ENCODE measurements at regions not wholly inside any gene's neighbourhood (a gene's known extent, or its start where the extent isn't known, plus 50 kb on each side); places are given as distances from the start of the nearest gene placed in this dataset.
A peak's percentile ranks its signal among the peaks of the same experiment; 100 is the strongest.

DNA sequence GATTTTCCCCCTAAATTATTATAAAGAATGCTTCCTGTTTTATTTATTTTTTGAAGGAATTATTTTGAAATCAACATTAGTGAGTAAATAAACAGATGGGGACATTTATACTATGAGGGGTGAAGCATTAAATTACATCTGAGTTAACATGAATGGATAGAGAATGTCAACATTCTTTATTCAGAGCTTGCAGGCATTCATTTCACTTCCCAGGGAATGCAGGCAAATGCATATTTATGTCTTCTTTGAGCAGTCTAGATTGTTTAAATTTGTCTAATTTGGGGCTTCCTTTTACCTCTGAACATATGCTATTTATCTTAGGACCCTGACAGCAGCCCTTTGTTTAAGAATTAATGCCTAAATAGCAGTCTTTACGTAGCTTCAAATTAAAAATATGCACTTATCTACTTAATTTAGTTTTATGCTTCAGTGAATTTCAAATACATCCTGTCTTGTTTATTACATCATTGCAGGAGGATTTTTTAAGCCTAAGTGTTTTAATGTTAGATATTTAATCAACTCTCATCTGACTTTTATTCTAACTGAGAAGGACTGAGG lies 630.5 kb upstream of the LMCD1 start:
- peaks cover 0 to 7% (median 0%) of the 10 kb centered on the region in 12 donors for H3K9me3 ChIP-seq
- H3K36me3 ChIP-seq, result no peaks in the 10 kb centered on the region
- no peak overlapping the region for H3K4me3 ChIP-seq
- ATAC-seq, result no peak
- H3K27ac ChIP-seq, result no peak overlapping the region
- 0 to 52% (median 14%) methylated on average over 1 of the region's 1 CpG for WGBS, 4 donors
- no peak for DNase-seq
- peaks cover 0 to 4% (median 0%) of the 10 kb centered on the region in 12 donors for H3K4me1 ChIP-seq
- no peak for TF ChIP-seq CTCF (IDR thresholded peaks at IDR 0.05)
- no peak for TF ChIP-seq POLR2A (IDR thresholded peaks at IDR 0.05)
- H3K27me3 ChIP-seq, result no peaks in the 10 kb centered on the region
- intact Hi-C loops (cut with DNase I), result no loop called here

- H3K4me1 ChIP-seq, result peaks cover 0 to 12% (median 0%) of the 10 kb centered on the region in 12 donors
- WGBS, 4 donors, result 82 to 91% (median 89%) methylated on average over 1 of the region's 1 CpG
- H3K36me3 ChIP-seq, result no peaks in the 10 kb centered on the region
- H3K27me3 ChIP-seq, result no peaks in the 10 kb centered on the region
- no peaks in the 10 kb centered on the region for H3K9me3 ChIP-seq
- intact Hi-C loops (cut with DNase I), result no loop called here
- DNase-seq (no peak), ATAC-seq (no peak)
- H3K27ac ChIP-seq, result no peak overlapping the region
- H3K4me3 ChIP-seq, result no peak overlapping the region
- no peak for TF ChIP-seq POLR2A (IDR thresholded peaks at IDR 0.05)
- TF ChIP-seq CTCF (IDR thresholded peaks at IDR 0.05), result no peak
Observed at GRCh38 chr3:7874116-7874515, 627.5 kb upstream of the LMCD1 start.

DNA sequence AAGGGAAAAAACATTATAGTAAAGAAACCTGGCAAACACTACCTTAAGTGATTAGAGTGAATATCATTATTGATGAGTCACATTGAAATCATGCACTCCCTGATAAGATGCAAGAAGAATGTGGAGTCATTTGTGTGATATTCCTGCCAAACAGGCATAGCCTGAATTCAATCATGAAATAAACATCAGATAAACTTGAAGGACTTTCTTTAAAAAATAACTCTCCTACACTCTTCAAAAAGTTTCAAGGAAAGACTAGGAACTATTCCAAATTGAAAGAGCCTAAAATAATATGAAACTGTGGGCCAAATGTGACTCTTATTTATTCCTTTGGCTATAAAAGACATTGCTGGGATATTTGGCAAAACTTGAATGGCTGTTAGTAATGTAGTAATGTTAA lies 625.7 kb upstream of the LMCD1 start:
- Histone ChIP-seq H3K36me3 (no peaks in the 10 kb centered on the region), H3K4me1 (peaks cover 0 to 12% (median 0%) of the 10 kb centered on the region in 12 donors), H3K4me3 (no peak overlapping the region), H3K27me3 (no peaks in the 10 kb centered on the region), H3K9me3 (no peaks in the 10 kb centered on the region), H3K27ac (no peak overlapping the region)
- ATAC-seq (peak in 1 of 4 donors; percentile 20), DNase-seq (no peak)
- no peak for TF ChIP-seq POLR2A (IDR thresholded peaks at IDR 0.05)
- no peak for TF ChIP-seq CTCF (IDR thresholded peaks at IDR 0.05)
- intact Hi-C loops (cut with DNase I), result no loop called here

DNA sequence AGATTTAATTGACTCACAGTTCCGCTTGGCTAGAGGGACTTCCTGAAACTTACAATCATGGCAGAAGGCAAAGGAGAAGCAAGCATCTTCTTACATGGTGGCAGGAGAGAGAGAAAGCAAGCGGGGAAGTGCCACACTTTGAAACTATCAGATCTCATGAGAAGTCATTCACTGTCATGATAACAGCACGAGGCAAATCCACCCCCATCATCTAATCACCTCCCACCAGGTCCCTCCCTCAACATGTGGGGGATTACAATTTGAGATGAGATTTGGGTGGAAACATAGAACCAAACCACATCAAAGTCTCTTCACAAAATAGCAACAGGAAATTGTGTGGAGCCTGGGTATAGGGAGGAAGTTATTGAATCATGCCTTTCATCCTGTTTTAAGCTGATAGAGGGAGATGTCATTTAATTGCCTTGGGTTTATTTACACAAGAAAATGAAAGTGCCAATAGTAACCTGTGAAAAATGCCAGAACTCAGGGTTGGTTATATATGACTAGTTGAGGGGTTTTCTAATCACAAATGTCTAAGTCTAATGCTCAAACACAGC lies 624.8 kb upstream of the LMCD1 start:
- peaks cover 0 to 12% (median 0%) of the 10 kb centered on the region in 12 donors for H3K4me1 ChIP-seq
- no peaks in the 10 kb centered on the region for H3K36me3 ChIP-seq
- no peaks in the 10 kb centered on the region for H3K27me3 ChIP-seq
- intact Hi-C loops (cut with DNase I), result no loop called here
- no peak for DNase-seq
- no peak overlapping the region for H3K27ac ChIP-seq
- no peaks in the 10 kb centered on the region for H3K9me3 ChIP-seq
- H3K4me3 ChIP-seq, result no peak overlapping the region
- TF ChIP-seq CTCF (IDR thresholded peaks at IDR 0.05) (no peak), POLR2A (IDR thresholded peaks at IDR 0.05) (no peak)
- ATAC-seq, result no peak
- 34 to 41% (median 38%) methylated on average over 3 of the region's 3 CpGs for WGBS, 4 donors

Data from heart left ventricle (tissue), 16 donors.